T-cell (primary cell): ENCODE measurements at regions not wholly inside any gene's neighbourhood (a gene's known extent, or its start where the extent isn't known, plus 50 kb on each side); places are given as distances from the start of the nearest gene placed in this dataset.

Experiments used
- ATAC-seq, 4 experiments: fragments of 200-7000 bp in 3 of 4; fragments of 150-1000 bp in 1 of 4; cut with Tn5 transposase; replicated peaks in 1 of 4; 1 replicate in 3 of 4; 2 replicates in 1 of 4; pipeline ENCODE4 v1.10.0; 2021; ENCODE audit warnings: moderate library complexity in 3 of 4, mild to moderate bottlenecking in 2 of 4, moderate number of reproducible peaks in 1 of 4
- CTCF ChIA-PET, 2 donors: fragments of 300-600 bp; sonication (Branson Sonifier 250); formaldehyde crosslinking; loops; one replicate each; lab custom pipeline; 2022; ENCODE audit warnings: antibody characterized with exemption in 2 of 2; lab: Charles Lee
- POLR2A ChIA-PET, 2 donors: fragments of 300-600 bp; sonication (Branson Sonifier 250); formaldehyde crosslinking; loops; one replicate each; lab custom pipeline; 2022; ENCODE audit warnings: antibody characterized with exemption in 2 of 2; lab: Charles Lee
- DNase-seq, 35 experiments: peaks; one replicate each; pipeline versions ENCODE4 v3.0.0 to v3.0.0-alpha.2; 2013 to 2023
- H3K27ac ChIP-seq: one replicate; pipeline ENCODE4 v1.5.1; 2013; ENCODE audit warnings: low read length
- H3K27me3 ChIP-seq, 2 experiments: replicated peaks in 1 of 2; 1 replicate in 1 of 2; 2 replicates in 1 of 2; pipeline versions ENCODE4 v1.6.1 to v1.7.0; 2013; ENCODE audit warnings: low read length in 1 of 2, mixed read lengths in 1 of 2; ENCODE audit not compliant: control insufficient read depth in 2 of 2, insufficient read depth in 2 of 2; ENCODE audit errors: extremely low read depth in 1 of 2
- H3K36me3 ChIP-seq, 2 donors: 1 replicate in 1 of 2; 2 replicates in 1 of 2; pipeline versions ENCODE4 v1.6.1 to v1.7.0; 2013; ENCODE audit warnings: low read length in 1 of 2; ENCODE audit not compliant: control insufficient read depth in 2 of 2, insufficient read depth in 1 of 2; ENCODE audit errors: extremely low read depth in 1 of 2
- H3K4me1 ChIP-seq, 2 experiments: 1 replicate in 1 of 2; 2 replicates in 1 of 2; pipeline versions ENCODE4 v1.6.1 to v1.7.0; 2013; ENCODE audit warnings: low read length in 2 of 2, mixed read lengths in 1 of 2; ENCODE audit not compliant: insufficient read depth in 2 of 2, control insufficient read depth in 1 of 2; ENCODE audit errors: extremely low read depth in 1 of 2
- H3K4me3 ChIP-seq, 2 donors: 1 replicate in 1 of 2; 2 replicates in 1 of 2; pipeline versions ENCODE4 v1.5.1 to v1.7.0; 2013; ENCODE audit warnings: mild to moderate bottlenecking in 2 of 2, low read length in 1 of 2, moderate library complexity in 1 of 2; ENCODE audit not compliant: control insufficient read depth in 1 of 2; ENCODE audit errors: extremely low read depth in 1 of 2
- H3K9me3 ChIP-seq: 2 replicates; pipeline ENCODE4 v1.7.0; 2013
- H3K27ac Mint-ChIP-seq, 2 donors: one replicate each; pipeline ENCODE4 v1.8.0; 2020 to 2021; ENCODE audit warnings: mild to moderate bottlenecking in 2 of 2, mixed read lengths in 2 of 2
- H3K27me3 Mint-ChIP-seq, 2 donors: one replicate each; pipeline ENCODE4 v1.8.0; 2021 to 2022; ENCODE audit warnings: mixed read lengths in 2 of 2
- H3K36me3 Mint-ChIP-seq: one replicate; pipeline ENCODE4 v1.8.0; 2021; ENCODE audit warnings: mixed read lengths
- H3K4me1 Mint-ChIP-seq, 3 donors: one replicate each; pipeline ENCODE4 v1.8.0; 2020 to 2022; ENCODE audit warnings: mixed read lengths in 3 of 3, mild to moderate bottlenecking in 1 of 3
- H3K4me3 Mint-ChIP-seq, 3 donors: one replicate each; pipeline ENCODE4 v1.8.0; 2020 to 2022; ENCODE audit warnings: mild to moderate bottlenecking in 3 of 3, mixed read lengths in 3 of 3, moderate library complexity in 3 of 3
- H3K9me3 Mint-ChIP-seq, 3 donors: one replicate each; pipeline ENCODE4 v1.8.0; 2020 to 2022; ENCODE audit warnings: mixed read lengths in 3 of 3
- WGBS: methylation state at CpG from one replicate; pipeline ENCODE4 v1.1.5; 2013; ENCODE audit warnings: missing lambda C conversion rate; ENCODE audit not compliant: insufficient coverage; 5-methylcytosine and 5-hydroxymethylcytosine counted together

GRCh38 chr7:134374291-134374690 lies 57.6 kb upstream of the SLC35B4 start:
- H3K4me1 ChIP-seq: no peaks in the 10 kb centered on the region
- H3K4me3 Mint-ChIP-seq: no peak overlapping the region
- H3K36me3 ChIP-seq: no peaks in the 10 kb centered on the region
- no peaks in the 10 kb centered on the region for H3K36me3 Mint-ChIP-seq
- H3K27ac Mint-ChIP-seq: no peak overlapping the region
- H3K27ac ChIP-seq: no peak overlapping the region
- H3K27me3 Mint-ChIP-seq: peaks cover 22 to 39% of the 10 kb centered on the region in 2 donors
- H3K9me3 Mint-ChIP-seq: peaks cover 0 to 3% (median 0%) of the 10 kb centered on the region in 3 donors
- no peak overlapping the region for H3K4me3 ChIP-seq
- CTCF ChIA-PET: no interaction called here
- no CpG with 5 or more reads among the region's 1 CpG for WGBS
- no peaks in the 10 kb centered on the region for H3K4me1 Mint-ChIP-seq
- DNase-seq (no peak), ATAC-seq (no peak)
- POLR2A ChIA-PET: no interaction called here
- H3K9me3 ChIP-seq: no peaks in the 10 kb centered on the region
- H3K27me3 ChIP-seq: peaks cover 0 to 4% of the 10 kb centered on the region in 2 experiments

GRCh38 chr7:134372858-134373257 lies 56.1 kb upstream of the SLC35B4 start:
- Mint-ChIP-seq H3K36me3 (no peaks in the 10 kb centered on the region), H3K27ac (no peak overlapping the region), H3K9me3 (no peaks in the 10 kb centered on the region), H3K27me3 (peaks cover 25 to 45% of the 10 kb centered on the region in 2 donors), H3K4me1 (no peaks in the 10 kb centered on the region), H3K4me3 (no peak overlapping the region)
- WGBS: no CpG with 5 or more reads among the region's 4 CpGs
- Histone ChIP-seq H3K27me3 (peaks cover 0 to 4% of the 10 kb centered on the region in 2 experiments), H3K9me3 (no peaks in the 10 kb centered on the region), H3K27ac (no peak overlapping the region), H3K4me1 (no peaks in the 10 kb centered on the region), H3K36me3 (no peaks in the 10 kb centered on the region), H3K4me3 (no peak overlapping the region)
- DNase-seq: no peak
- ChIA-PET CTCF (interaction anchor here in 1 of 2 donors (1.0 kb wide), 1 partner anchor 35 kb away, joined by 3 read pairs; no protein-coding TSS in a partner anchor), POLR2A (no interaction called here)
- no peak for ATAC-seq

GRCh38 chr7:134371971-134372370 lies 55.2 kb upstream of the SLC35B4 start:
- Histone ChIP-seq H3K27ac (no peak overlapping the region), H3K9me3 (no peaks in the 10 kb centered on the region), H3K27me3 (peaks cover 0 to 4% of the 10 kb centered on the region in 2 experiments), H3K4me3 (no peak overlapping the region), H3K36me3 (no peaks in the 10 kb centered on the region), H3K4me1 (no peaks in the 10 kb centered on the region)
- Mint-ChIP-seq H3K27ac (no peak overlapping the region), H3K4me3 (no peak overlapping the region), H3K4me1 (no peaks in the 10 kb centered on the region), H3K27me3 (peaks cover 25 to 43% of the 10 kb centered on the region in 2 donors), H3K9me3 (no peaks in the 10 kb centered on the region), H3K36me3 (no peaks in the 10 kb centered on the region)
- ChIA-PET CTCF (interaction anchor here in 1 of 2 donors (0.6 to 1.0 kb wide), 3 partner anchors 14 to 215 kb away, joined by 3 to 4 read pairs (median 3); no protein-coding TSS in a partner anchor), POLR2A (no interaction called here)
- DNase-seq: no peak
- ATAC-seq: no peak
- 40% methylated on average over 2 of the region's 5 CpGs for WGBS

DNA sequence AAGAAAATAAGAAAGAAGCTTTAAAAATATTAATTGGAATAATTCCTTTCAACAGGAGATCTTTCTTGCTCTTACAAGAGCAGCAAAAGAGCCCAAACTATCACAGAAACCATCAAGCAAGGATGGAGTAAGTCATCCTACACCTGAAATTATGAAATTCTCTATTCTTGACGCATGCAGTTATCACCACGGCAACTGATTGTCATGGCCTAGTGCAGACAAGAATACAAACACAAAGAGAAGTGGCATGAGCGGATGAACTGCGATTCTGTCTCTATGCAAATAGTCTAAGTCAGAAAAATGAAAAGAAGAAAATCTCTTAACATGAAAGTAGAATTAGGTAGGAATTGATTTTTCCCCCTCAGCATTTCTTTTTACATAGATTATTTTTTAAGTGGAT lies 54.8 kb upstream of the SLC35B4 start:
- DNase-seq (no peak), ATAC-seq (no peak)
- Mint-ChIP-seq H3K36me3 (no peaks in the 10 kb centered on the region), H3K27me3 (peaks cover 25 to 42% of the 10 kb centered on the region in 2 donors), H3K4me1 (no peaks in the 10 kb centered on the region), H3K9me3 (no peaks in the 10 kb centered on the region), H3K4me3 (no peak overlapping the region), H3K27ac (no peak overlapping the region)
- WGBS: 100% methylated on average over 2 of the region's 4 CpGs
- CTCF ChIA-PET: interaction anchor here in 1 of 2 donors (0.6 to 1.0 kb wide), 2 partner anchors 14 to 214 kb away, joined by 3 to 4 read pairs; no protein-coding TSS in a partner anchor
- H3K9me3 ChIP-seq: no peaks in the 10 kb centered on the region
- no peaks in the 10 kb centered on the region for H3K4me1 ChIP-seq
- H3K27ac ChIP-seq: no peak overlapping the region
- POLR2A ChIA-PET: no interaction called here
- peaks cover 0 to 4% of the 10 kb centered on the region in 2 experiments for H3K27me3 ChIP-seq
- H3K36me3 ChIP-seq: no peaks in the 10 kb centered on the region
- no peak overlapping the region for H3K4me3 ChIP-seq

GRCh38 chr7:134370135-134370534 lies 53.4 kb upstream of the SLC35B4 start:
- Histone ChIP-seq H3K27ac (no peak overlapping the region), H3K9me3 (no peaks in the 10 kb centered on the region), H3K36me3 (no peaks in the 10 kb centered on the region), H3K27me3 (peaks cover 0 to 4% of the 10 kb centered on the region in 2 experiments), H3K4me1 (no peaks in the 10 kb centered on the region), H3K4me3 (no peak overlapping the region)
- CTCF ChIA-PET: no interaction called here
- no peak for DNase-seq
- H3K9me3 Mint-ChIP-seq: no peaks in the 10 kb centered on the region
- no peaks in the 10 kb centered on the region for H3K4me1 Mint-ChIP-seq
- ATAC-seq: no peak
- H3K27me3 Mint-ChIP-seq: peaks cover 21 to 41% of the 10 kb centered on the region in 2 donors
- 77% methylated on average over 4 of the region's 4 CpGs for WGBS
- no peak overlapping the region for H3K4me3 Mint-ChIP-seq
- no peaks in the 10 kb centered on the region for H3K36me3 Mint-ChIP-seq
- POLR2A ChIA-PET: no interaction called here
- H3K27ac Mint-ChIP-seq: peak overlapping the region in 1 of 2 donors; percentile 0

DNA sequence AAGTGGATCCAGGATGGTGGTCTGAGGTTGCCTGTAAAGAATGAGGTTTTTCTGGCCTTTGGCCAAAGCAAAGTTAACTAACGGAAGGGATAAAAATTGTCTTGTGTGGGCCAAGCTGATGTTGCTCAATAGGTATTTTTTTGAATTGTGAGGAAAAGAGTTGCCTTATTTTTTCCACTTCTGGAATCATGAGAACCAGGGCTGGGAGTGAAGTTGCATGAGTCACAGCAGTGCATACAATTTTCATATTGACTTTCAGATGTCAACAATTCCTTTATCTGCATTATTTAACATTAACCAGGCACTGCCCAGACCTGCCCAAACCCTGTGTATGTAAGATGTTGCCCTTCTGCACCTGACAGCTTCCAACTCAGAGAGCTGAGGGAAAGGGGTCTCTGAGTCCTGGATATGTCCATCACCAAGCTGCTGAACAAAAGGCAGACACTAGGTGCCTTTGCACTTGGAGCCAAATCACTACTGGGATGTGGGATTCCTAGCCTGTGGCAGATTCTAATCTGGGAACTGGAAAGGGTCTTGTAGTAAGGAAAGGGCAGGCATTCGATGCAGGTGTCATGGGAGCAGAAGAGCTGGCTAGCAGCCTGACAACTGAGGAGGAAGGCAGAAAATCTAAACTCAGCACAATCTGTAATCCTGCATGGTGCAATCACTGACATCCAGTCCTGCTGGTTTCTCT lies 52.3 kb upstream of the SLC35B4 start:
- no peak overlapping the region for H3K27ac Mint-ChIP-seq
- Histone ChIP-seq H3K27ac (no peak overlapping the region), H3K27me3 (peaks cover 0 to 4% of the 10 kb centered on the region in 2 experiments), H3K4me1 (no peaks in the 10 kb centered on the region), H3K9me3 (no peaks in the 10 kb centered on the region), H3K36me3 (no peaks in the 10 kb centered on the region), H3K4me3 (no peak overlapping the region)
- H3K27me3 Mint-ChIP-seq: peaks cover 18 to 36% of the 10 kb centered on the region in 2 donors
- ChIA-PET CTCF (no interaction called here), POLR2A (no interaction called here)
- no peaks in the 10 kb centered on the region for H3K36me3 Mint-ChIP-seq
- no peaks in the 10 kb centered on the region for H3K9me3 Mint-ChIP-seq
- no peak overlapping the region for H3K4me3 Mint-ChIP-seq
- no peak for DNase-seq
- WGBS: 78% methylated on average over 2 of the region's 2 CpGs
- no peaks in the 10 kb centered on the region for H3K4me1 Mint-ChIP-seq
- no peak for ATAC-seq
